WTC11 (cell line): ENCODE measurements at regions not wholly inside any gene's neighbourhood (a gene's known extent, or its start where the extent isn't known, plus 50 kb on each side); places are given as distances from the start of the nearest gene placed in this dataset.

Source experiments
- ATAC-seq: fragments of 200-7000 bp; cut with Tn5 transposase; 2 replicates; pipeline ENCODE4 v1.10.0; 2021; ENCODE audit warnings: mild to moderate bottlenecking, moderate library complexity
- CTCF ChIA-PET: fragments of 300-600 bp; sonication (Branson Sonifier 250); formaldehyde crosslinking; loops from one replicate; lab custom pipeline; 2021; ENCODE audit warnings: antibody characterized with exemption; lab: Charles Lee
- POLR2A ChIA-PET: fragments of 350-600 bp; sonication (Branson Sonifier 250); formaldehyde crosslinking; loops from one replicate; lab custom pipeline; 2021; ENCODE audit warnings: antibody characterized with exemption; lab: Charles Lee
- DNase-seq: peaks from one replicate; pipeline ENCODE4 v3.0.0; 2021; ENCODE audit warnings: low spot score
- H3K27ac Mint-ChIP-seq: 2 replicates; pipeline ENCODE4 v1.8.0; 2021; ENCODE audit warnings: mixed read lengths
- H3K27me3 Mint-ChIP-seq: 2 replicates; pipeline ENCODE4 v1.8.0; 2021; ENCODE audit warnings: low read depth, mild to moderate bottlenecking, moderate library complexity, mixed read lengths
- H3K36me3 Mint-ChIP-seq: 2 replicates; pipeline ENCODE4 v1.8.0; 2021; ENCODE audit warnings: mixed read lengths
- H3K4me1 Mint-ChIP-seq: 2 replicates; pipeline ENCODE4 v1.8.0; 2022; ENCODE audit warnings: mixed read lengths
- H3K4me3 Mint-ChIP-seq: 2 replicates; pipeline ENCODE4 v1.8.0; 2021; ENCODE audit warnings: mild to moderate bottlenecking, moderate library complexity, mixed read lengths
- H3K9me3 Mint-ChIP-seq: 2 replicates; pipeline ENCODE4 v1.8.0; 2021; ENCODE audit warnings: mixed read lengths
- ETV6 ChIP-seq: sonication (generic); formaldehyde crosslinking; IDR thresholded peaks from 2 replicates; pipeline ENCODE4 v1.8.1; 2022; ENCODE audit warnings: mild to moderate bottlenecking, missing genetic modification reagents
- GRHL2 ChIP-seq: fragments of 250-450 bp; sonication (Bioruptor Pico); IDR thresholded peaks from 2 replicates; pipeline ENCODE4 v1.8.0; 2022; ENCODE audit warnings: mild to moderate bottlenecking, moderate library complexity; ENCODE audit not compliant: insufficient replicate concordance, severe bottlenecking
- JAZF1 ChIP-seq: fragments of 250-450 bp; sonication (Bioruptor Pico); IDR thresholded peaks from 2 replicates; pipeline ENCODE4 v1.9.0; 2021; ENCODE audit warnings: moderate library complexity, mild to moderate bottlenecking, inconsistent platforms
- MXD4 ChIP-seq: fragments of 250-450 bp; sonication (Bioruptor Pico); IDR thresholded peaks from 2 replicates; pipeline ENCODE4 v1.8.0; 2021; ENCODE audit warnings: mild to moderate bottlenecking, moderate library complexity, borderline replicate concordance
- NFATC4 ChIP-seq: fragments of 250-450 bp; sonication (Bioruptor Pico); IDR thresholded peaks from 2 replicates; pipeline ENCODE4 v1.9.0; 2021; ENCODE audit warnings: mild to moderate bottlenecking
- NFE2L1 ChIP-seq: sonication (generic); formaldehyde crosslinking; IDR thresholded peaks from 2 replicates; pipeline ENCODE4 v1.8.1; 2023; ENCODE audit warnings: missing genetic modification reagents
- NR1H2 ChIP-seq: sonication (generic); formaldehyde crosslinking; IDR thresholded peaks from 2 replicates; pipeline ENCODE4 v1.9.0; 2021; ENCODE audit warnings: mild to moderate bottlenecking, moderate library complexity, missing genetic modification reagents
- RELA ChIP-seq: sonication (generic); formaldehyde crosslinking; IDR thresholded peaks from 2 replicates; pipeline ENCODE4 v1.8.1; 2022; ENCODE audit warnings: missing genetic modification reagents, mild to moderate bottlenecking, borderline replicate concordance
- SMAD3 ChIP-seq: sonication (generic); formaldehyde crosslinking; IDR thresholded peaks from 2 replicates; pipeline ENCODE4 v1.8.0; 2022; ENCODE audit warnings: missing genetic modification reagents, mild to moderate bottlenecking, borderline replicate concordance
- SP1 ChIP-seq: sonication (generic); formaldehyde crosslinking; conservative IDR thresholded peaks from 2 replicates; pipeline ENCODE4 v1.8.1; 2022; ENCODE audit warnings: missing genetic modification reagents
- TEAD1 ChIP-seq: sonication (generic); formaldehyde crosslinking; IDR thresholded peaks from 2 replicates; pipeline ENCODE4 v1.8.0; 2022; ENCODE audit warnings: mild to moderate bottlenecking, missing genetic modification reagents
- TP53 ChIP-seq: sonication (generic); formaldehyde crosslinking; IDR thresholded peaks from 2 replicates; pipeline ENCODE4 v1.8.1; 2023; ENCODE audit warnings: mild to moderate bottlenecking, missing genetic modification reagents
- ZNF138 ChIP-seq: sonication (generic); formaldehyde crosslinking; conservative IDR thresholded peaks from 2 replicates; pipeline ENCODE4 v1.8.1; 2022; ENCODE audit warnings: mild to moderate bottlenecking, moderate library complexity, missing genetic modification reagents
- ZNF219 ChIP-seq: sonication (generic); formaldehyde crosslinking; IDR thresholded peaks from 2 replicates; pipeline ENCODE4 v1.8.0; 2023; ENCODE audit warnings: missing genetic modification reagents, mild to moderate bottlenecking, borderline replicate concordance
- ZNF317 ChIP-seq: sonication (generic); formaldehyde crosslinking; IDR thresholded peaks from 2 replicates; pipeline ENCODE4 v1.8.1; 2023; ENCODE audit warnings: low read depth, mild to moderate bottlenecking, moderate library complexity, missing genetic modification reagents, borderline replicate concordance
- ZNF416 ChIP-seq: fragments of 250-450 bp; sonication (Bioruptor Pico); IDR thresholded peaks from 2 replicates; pipeline ENCODE4 v1.9.0; 2021; ENCODE audit warnings: mild to moderate bottlenecking, inconsistent platforms
- ZNF671 ChIP-seq: fragments of 250-450 bp; sonication (Bioruptor Pico); IDR thresholded peaks from 2 replicates; pipeline ENCODE4 v1.8.0; 2021; ENCODE audit warnings: mild to moderate bottlenecking
- TF ChIP-seq, protein P1 (sequence below): fragments of 250-450 bp; sonication (Bioruptor Pico); IDR thresholded peaks from 2 replicates; pipeline ENCODE4 v1.8.0; 2021; ENCODE audit warnings: mild to moderate bottlenecking
- TF ChIP-seq, protein P2 (sequence below): sonication (generic); formaldehyde crosslinking; IDR thresholded peaks from 2 replicates; pipeline ENCODE4 v1.8.0; 2022; ENCODE audit warnings: mild to moderate bottlenecking, missing genetic modification reagents
- TF ChIP-seq, protein P3 (sequence below): sonication (generic); formaldehyde crosslinking; IDR thresholded peaks from 2 replicates; pipeline ENCODE4 v1.8.0; 2022; ENCODE audit warnings: mild to moderate bottlenecking, missing genetic modification reagents
- TF ChIP-seq, protein P4 (sequence below): sonication (generic); formaldehyde crosslinking; conservative IDR thresholded peaks from 2 replicates; pipeline ENCODE4 v1.8.1; 2022; ENCODE audit warnings: mild to moderate bottlenecking, missing genetic modification reagents
- TF ChIP-seq, protein P5 (sequence below): sonication (generic); formaldehyde crosslinking; IDR thresholded peaks from 2 replicates; pipeline ENCODE4 v1.8.1; 2023; ENCODE audit warnings: mild to moderate bottlenecking, missing genetic modification reagents, borderline replicate concordance
- TF ChIP-seq, protein P6 (sequence below): sonication (generic); formaldehyde crosslinking; IDR thresholded peaks from 2 replicates; pipeline ENCODE4 v1.8.0; 2023; ENCODE audit warnings: missing genetic modification reagents

DNA sequence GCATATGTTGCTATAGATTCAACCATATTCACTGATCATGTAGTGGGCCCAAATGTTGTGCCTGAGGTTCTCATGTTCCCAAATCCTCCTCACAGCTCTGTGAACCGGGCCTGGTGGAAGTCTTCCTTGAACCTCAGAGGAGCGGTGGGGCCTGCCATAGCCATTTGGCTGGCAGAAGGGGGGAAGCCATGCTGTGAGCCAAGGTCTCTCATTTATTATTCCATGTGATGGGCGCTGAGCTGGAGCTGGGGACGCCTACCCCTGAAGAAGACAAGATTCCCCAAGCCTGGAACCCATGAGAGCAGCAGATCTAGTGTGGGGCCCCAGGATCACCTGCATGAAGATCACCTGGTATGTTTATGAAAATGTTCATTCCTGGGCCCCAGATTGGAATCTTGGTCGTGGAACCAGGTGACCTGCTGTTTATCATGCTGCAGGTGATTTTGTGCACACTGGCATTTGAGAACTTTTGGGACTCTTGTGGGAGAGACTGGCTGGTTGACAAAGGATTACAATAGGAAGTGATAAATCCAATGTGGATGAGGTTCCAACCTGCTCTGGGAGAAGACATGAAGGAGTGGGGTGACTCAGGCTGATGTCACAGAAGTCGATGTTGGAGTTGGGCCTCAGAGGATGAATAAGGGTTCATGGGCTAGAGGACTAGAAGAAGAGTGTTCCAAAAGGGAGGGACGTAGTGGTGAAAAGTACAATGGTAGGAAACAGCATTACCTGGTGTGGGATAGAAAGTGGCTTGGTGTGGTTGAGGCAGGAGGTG lies 102.1 kb downstream of the ASB7 start:
- ChIA-PET POLR2A (no interaction called here), CTCF (no interaction called here)
- DNase-seq (no peak), ATAC-seq (no peak)
- TF ChIP-seq ZNF138 (CRISPR knock-in tag), result no peak
- TF ChIP-seq ZNF317 (CRISPR knock-in tag), result no peak
- no peak for TF ChIP-seq RELA (CRISPR knock-in tag)
- TF ChIP-seq, protein P1, sequence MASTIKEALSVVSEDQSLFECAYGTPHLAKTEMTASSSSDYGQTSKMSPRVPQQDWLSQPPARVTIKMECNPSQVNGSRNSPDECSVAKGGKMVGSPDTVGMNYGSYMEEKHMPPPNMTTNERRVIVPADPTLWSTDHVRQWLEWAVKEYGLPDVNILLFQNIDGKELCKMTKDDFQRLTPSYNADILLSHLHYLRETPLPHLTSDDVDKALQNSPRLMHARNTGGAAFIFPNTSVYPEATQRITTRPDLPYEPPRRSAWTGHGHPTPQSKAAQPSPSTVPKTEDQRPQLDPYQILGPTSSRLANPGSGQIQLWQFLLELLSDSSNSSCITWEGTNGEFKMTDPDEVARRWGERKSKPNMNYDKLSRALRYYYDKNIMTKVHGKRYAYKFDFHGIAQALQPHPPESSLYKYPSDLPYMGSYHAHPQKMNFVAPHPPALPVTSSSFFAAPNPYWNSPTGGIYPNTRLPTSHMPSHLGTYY (CRISPR knock-in tag), result no peak
- TF ChIP-seq NR1H2 (CRISPR knock-in tag), result no peak
- TF ChIP-seq MXD4, result no peak
- TF ChIP-seq, protein P2, sequence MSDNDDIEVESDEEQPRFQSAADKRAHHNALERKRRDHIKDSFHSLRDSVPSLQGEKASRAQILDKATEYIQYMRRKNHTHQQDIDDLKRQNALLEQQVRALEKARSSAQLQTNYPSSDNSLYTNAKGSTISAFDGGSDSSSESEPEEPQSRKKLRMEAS (CRISPR knock-in tag), result no peak
- no peak for TF ChIP-seq JAZF1 (CRISPR knock-in tag)
- no peak for TF ChIP-seq NFATC4 (CRISPR knock-in tag)
- no peak for TF ChIP-seq ZNF416 (CRISPR knock-in tag)
- TF ChIP-seq TEAD1 (CRISPR knock-in tag), result no peak
- TF ChIP-seq NFE2L1 (CRISPR knock-in tag), result no peak
- Mint-ChIP-seq H3K27ac (no peak overlapping the region), H3K4me1 (no peaks in the 10 kb centered on the region), H3K9me3 (peaks cover 60% of the 10 kb centered on the region), H3K27me3 (no peaks in the 10 kb centered on the region; the same call in 1 of the 2 replicates), H3K4me3 (no peak overlapping the region), H3K36me3 (peaks cover under 1% of the 10 kb centered on the region)

DNA sequence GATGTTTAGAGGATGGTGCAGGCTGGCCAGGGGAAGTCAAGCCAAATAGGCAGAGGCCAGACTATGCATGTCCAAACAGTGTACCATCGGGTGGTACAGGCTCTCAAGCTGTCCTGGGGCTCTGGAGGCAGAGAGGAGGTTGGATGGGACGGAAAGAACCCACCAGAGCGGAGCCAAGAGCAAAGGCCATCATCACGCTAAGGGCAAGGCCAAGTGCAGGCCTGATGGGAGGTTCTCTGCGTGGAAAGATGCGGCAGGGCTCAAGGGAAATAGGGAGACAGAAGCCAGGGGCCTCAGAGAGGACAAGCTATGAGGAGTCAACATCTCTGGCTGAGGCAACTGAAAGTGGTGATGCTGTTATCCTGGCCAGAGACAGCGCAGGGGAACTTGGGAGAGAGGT lies 102.7 kb downstream of the ASB7 start:
- peaks cover 6% of the 10 kb centered on the region for H3K36me3 Mint-ChIP-seq
- H3K27ac Mint-ChIP-seq, result no peak overlapping the region
- no peak overlapping the region for H3K4me3 Mint-ChIP-seq
- H3K27me3 Mint-ChIP-seq, result no peaks in the 10 kb centered on the region; the same call in 1 of the 2 replicates
- POLR2A ChIA-PET, result no interaction called here
- no peak for ATAC-seq
- no peak for DNase-seq
- H3K4me1 Mint-ChIP-seq, result no peaks in the 10 kb centered on the region
- CTCF ChIA-PET, result no interaction called here
- peaks cover 66% of the 10 kb centered on the region for H3K9me3 Mint-ChIP-seq
- TF ChIP-seq SMAD3 (CRISPR knock-in tag) (no peak), ZNF219 (CRISPR knock-in tag) (no peak), ZNF671 (CRISPR knock-in tag) (no peak)
- TF ChIP-seq, protein P3, sequence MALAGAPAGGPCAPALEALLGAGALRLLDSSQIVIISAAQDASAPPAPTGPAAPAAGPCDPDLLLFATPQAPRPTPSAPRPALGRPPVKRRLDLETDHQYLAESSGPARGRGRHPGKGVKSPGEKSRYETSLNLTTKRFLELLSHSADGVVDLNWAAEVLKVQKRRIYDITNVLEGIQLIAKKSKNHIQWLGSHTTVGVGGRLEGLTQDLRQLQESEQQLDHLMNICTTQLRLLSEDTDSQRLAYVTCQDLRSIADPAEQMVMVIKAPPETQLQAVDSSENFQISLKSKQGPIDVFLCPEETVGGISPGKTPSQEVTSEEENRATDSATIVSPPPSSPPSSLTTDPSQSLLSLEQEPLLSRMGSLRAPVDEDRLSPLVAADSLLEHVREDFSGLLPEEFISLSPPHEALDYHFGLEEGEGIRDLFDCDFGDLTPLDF (CRISPR knock-in tag), result no peak

DNA sequence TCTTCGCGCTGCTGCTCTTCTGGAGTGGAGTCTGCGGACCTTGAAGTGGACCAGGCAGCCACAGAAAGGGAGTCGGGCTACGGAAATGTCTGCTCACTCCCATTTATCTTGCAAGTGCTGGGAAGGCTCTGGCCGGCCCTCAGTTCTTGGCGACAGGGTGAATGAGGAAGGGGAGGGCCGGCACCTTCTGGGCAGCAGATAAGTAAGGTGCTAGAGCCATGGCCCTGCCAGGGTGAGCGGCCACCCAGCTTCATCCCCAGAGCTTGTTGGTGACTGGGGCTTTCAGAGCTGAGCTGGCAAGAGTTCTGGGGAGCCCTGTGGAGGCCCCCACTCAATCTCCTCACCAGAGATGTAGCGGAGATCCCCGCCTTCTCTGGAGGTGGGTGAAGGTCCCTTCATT lies 103.5 kb downstream of the ASB7 start:
- Mint-ChIP-seq H3K9me3 (peaks cover 74% of the 10 kb centered on the region), H3K27ac (no peak overlapping the region), H3K4me3 (no peak overlapping the region), H3K4me1 (no peaks in the 10 kb centered on the region), H3K36me3 (peaks cover 13% of the 10 kb centered on the region), H3K27me3 (no peaks in the 10 kb centered on the region; the same call in 1 of the 2 replicates)
- ATAC-seq (no peak), DNase-seq (no peak)
- TF ChIP-seq SP1 (CRISPR knock-in tag), result no peak
- TF ChIP-seq GRHL2 (CRISPR knock-in tag), result no peak
- no peak for TF ChIP-seq ETV6 (CRISPR knock-in tag)
- TF ChIP-seq, protein P4, sequence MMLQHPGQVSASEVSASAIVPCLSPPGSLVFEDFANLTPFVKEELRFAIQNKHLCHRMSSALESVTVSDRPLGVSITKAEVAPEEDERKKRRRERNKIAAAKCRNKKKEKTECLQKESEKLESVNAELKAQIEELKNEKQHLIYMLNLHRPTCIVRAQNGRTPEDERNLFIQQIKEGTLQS (CRISPR knock-in tag), result no peak
- TF ChIP-seq TP53 (CRISPR knock-in tag), result no peak
- no peak for TF ChIP-seq JAZF1 (CRISPR knock-in tag)
- TF ChIP-seq, protein P5, sequence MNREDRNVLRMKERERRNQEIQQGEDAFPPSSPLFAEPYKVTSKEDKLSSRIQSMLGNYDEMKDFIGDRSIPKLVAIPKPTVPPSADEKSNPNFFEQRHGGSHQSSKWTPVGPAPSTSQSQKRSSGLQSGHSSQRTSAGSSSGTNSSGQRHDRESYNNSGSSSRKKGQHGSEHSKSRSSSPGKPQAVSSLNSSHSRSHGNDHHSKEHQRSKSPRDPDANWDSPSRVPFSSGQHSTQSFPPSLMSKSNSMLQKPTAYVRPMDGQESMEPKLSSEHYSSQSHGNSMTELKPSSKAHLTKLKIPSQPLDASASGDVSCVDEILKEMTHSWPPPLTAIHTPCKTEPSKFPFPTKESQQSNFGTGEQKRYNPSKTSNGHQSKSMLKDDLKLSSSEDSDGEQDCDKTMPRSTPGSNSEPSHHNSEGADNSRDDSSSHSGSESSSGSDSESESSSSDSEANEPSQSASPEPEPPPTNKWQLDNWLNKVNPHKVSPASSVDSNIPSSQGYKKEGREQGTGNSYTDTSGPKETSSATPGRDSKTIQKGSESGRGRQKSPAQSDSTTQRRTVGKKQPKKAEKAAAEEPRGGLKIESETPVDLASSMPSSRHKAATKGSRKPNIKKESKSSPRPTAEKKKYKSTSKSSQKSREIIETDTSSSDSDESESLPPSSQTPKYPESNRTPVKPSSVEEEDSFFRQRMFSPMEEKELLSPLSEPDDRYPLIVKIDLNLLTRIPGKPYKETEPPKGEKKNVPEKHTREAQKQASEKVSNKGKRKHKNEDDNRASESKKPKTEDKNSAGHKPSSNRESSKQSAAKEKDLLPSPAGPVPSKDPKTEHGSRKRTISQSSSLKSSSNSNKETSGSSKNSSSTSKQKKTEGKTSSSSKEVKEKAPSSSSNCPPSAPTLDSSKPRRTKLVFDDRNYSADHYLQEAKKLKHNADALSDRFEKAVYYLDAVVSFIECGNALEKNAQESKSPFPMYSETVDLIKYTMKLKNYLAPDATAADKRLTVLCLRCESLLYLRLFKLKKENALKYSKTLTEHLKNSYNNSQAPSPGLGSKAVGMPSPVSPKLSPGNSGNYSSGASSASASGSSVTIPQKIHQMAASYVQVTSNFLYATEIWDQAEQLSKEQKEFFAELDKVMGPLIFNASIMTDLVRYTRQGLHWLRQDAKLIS (CRISPR knock-in tag), result no peak
- TF ChIP-seq NR1H2 (CRISPR knock-in tag), result no peak
- TF ChIP-seq NFATC4 (CRISPR knock-in tag), result no peak
- TF ChIP-seq ZNF138 (CRISPR knock-in tag), result no peak
- TF ChIP-seq, protein P6, sequence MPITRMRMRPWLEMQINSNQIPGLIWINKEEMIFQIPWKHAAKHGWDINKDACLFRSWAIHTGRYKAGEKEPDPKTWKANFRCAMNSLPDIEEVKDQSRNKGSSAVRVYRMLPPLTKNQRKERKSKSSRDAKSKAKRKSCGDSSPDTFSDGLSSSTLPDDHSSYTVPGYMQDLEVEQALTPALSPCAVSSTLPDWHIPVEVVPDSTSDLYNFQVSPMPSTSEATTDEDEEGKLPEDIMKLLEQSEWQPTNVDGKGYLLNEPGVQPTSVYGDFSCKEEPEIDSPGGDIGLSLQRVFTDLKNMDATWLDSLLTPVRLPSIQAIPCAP (CRISPR knock-in tag), result no peak
- ChIA-PET CTCF (no interaction called here), POLR2A (no interaction called here)
